T-helper 2 cell treated with Interferon-gamma antibody and Interleukin-4, amounts not matched to agents 5 μg/mL and 100 μg/mL, for 36 hours (primary cell): ENCODE measurements at regions not wholly inside any gene's neighbourhood (a gene's known extent, or its start where the extent isn't known, plus 50 kb on each side); places are given as distances from the start of the nearest gene placed in this dataset.

Experiments
- DNase-seq: peaks from one replicate; pipeline ENCODE4 v3.0.0; 2021; ENCODE audit warnings: low spot score
- H3K27ac Mint-ChIP-seq: one replicate; pipeline ENCODE4 v1.8.0; 2021; ENCODE audit warnings: mild to moderate bottlenecking, mixed read lengths
- H3K27me3 Mint-ChIP-seq: one replicate; pipeline ENCODE4 v1.8.0; 2021; ENCODE audit warnings: low read depth, mixed read lengths
- H3K36me3 Mint-ChIP-seq: one replicate; pipeline ENCODE4 v1.8.0; 2021; ENCODE audit warnings: low read depth, mixed read lengths
- H3K4me1 Mint-ChIP-seq: one replicate; pipeline ENCODE4 v1.8.0; 2021; ENCODE audit warnings: low read depth, mixed read lengths
- H3K4me3 Mint-ChIP-seq: one replicate; pipeline ENCODE4 v1.8.0; 2022; ENCODE audit warnings: mild to moderate bottlenecking, moderate library complexity, mixed read lengths
- H3K9me3 Mint-ChIP-seq: one replicate; pipeline ENCODE4 v1.8.0; 2021; ENCODE audit warnings: mixed read lengths

GRCh38 chr7:71050492-71050891 is 81.5 kb upstream of the GALNT17 start:
- Mint-ChIP-seq H3K4me1 (no peaks in the 10 kb centered on the region), H3K36me3 (no peaks in the 10 kb centered on the region), H3K4me3 (no peak overlapping the region), H3K9me3 (peaks cover 60% of the 10 kb centered on the region), H3K27me3 (no peaks in the 10 kb centered on the region), H3K27ac (no peak overlapping the region)
- no peak for DNase-seq

- Mint-ChIP-seq H3K27me3 (no peaks in the 10 kb centered on the region), H3K27ac (no peak overlapping the region), H3K36me3 (no peaks in the 10 kb centered on the region), H3K9me3 (peaks cover 40% of the 10 kb centered on the region), H3K4me1 (no peaks in the 10 kb centered on the region), H3K4me3 (no peak overlapping the region)
- DNase-seq = no peak
Measured at GRCh38 chr7:71055504-71055903, 76.4 kb upstream of the GALNT17 start.

- Mint-ChIP-seq H3K4me1 (no peaks in the 10 kb centered on the region), H3K4me3 (no peak overlapping the region), H3K27ac (no peak overlapping the region), H3K27me3 (no peaks in the 10 kb centered on the region), H3K9me3 (peaks cover 56% of the 10 kb centered on the region), H3K36me3 (no peaks in the 10 kb centered on the region)
- no peak for DNase-seq
Measured at GRCh38 chr7:71077743-71078476, 54.0 kb upstream of the GALNT17 start.
